GM23248 (cell line): ENCODE measurements at regions not wholly inside any gene's neighbourhood (a gene's known extent, or its start where the extent isn't known, plus 50 kb on each side); places are given as distances from the start of the nearest gene placed in this dataset.

Source experiments
- DNase-seq: peaks from one replicate; pipeline ENCODE4 v3.0.0-alpha.2; 2015
- H2AFZ ChIP-seq: fragments of 200-600 bp; sonication (generic); 2 replicates; pipeline ENCODE4 v1.6.1; 2016; ENCODE audit warnings: antibody characterized with exemption
- H3F3A ChIP-seq: fragments of 200-600 bp; sonication (generic); 2 replicates; pipeline ENCODE4 v1.6.1; 2016; ENCODE audit warnings: mild to moderate bottlenecking, antibody characterized with exemption, mixed run types; ENCODE audit not compliant: insufficient read depth
- H3K27ac ChIP-seq: fragments of 200-600 bp; sonication (generic); 2 replicates; pipeline ENCODE4 v1.5.1; 2016; ENCODE audit warnings: mild to moderate bottlenecking
- H3K27me3 ChIP-seq: fragments of 200-600 bp; sonication (generic); replicated peaks from 2 replicates; pipeline ENCODE4 v1.6.1; 2016; ENCODE audit warnings: mild to moderate bottlenecking; ENCODE audit not compliant: insufficient read depth
- H3K36me3 ChIP-seq: fragments of 200-600 bp; sonication (generic); 2 replicates; pipeline ENCODE4 v1.6.1; 2016; ENCODE audit warnings: low read depth, mild to moderate bottlenecking
- H3K4me1 ChIP-seq: fragments of 200-600 bp; sonication (generic); 2 replicates; pipeline ENCODE4 v1.6.1; 2016; ENCODE audit warnings: mild to moderate bottlenecking; ENCODE audit not compliant: insufficient read depth
- H3K4me2 ChIP-seq: fragments of 200-600 bp; sonication (generic); one replicate; pipeline ENCODE4 v1.6.1; 2016; ENCODE audit warnings: mild to moderate bottlenecking; ENCODE audit not compliant: unreplicated experiment
- H3K4me3 ChIP-seq: fragments of 200-600 bp; sonication (generic); 2 replicates; pipeline ENCODE4 v1.5.1; 2016; ENCODE audit warnings: mild to moderate bottlenecking
- H3K79me2 ChIP-seq: fragments of 200-600 bp; sonication (generic); 2 replicates; pipeline ENCODE4 v1.6.1; 2016; ENCODE audit warnings: mild to moderate bottlenecking; ENCODE audit not compliant: insufficient read depth
- H3K9ac ChIP-seq: fragments of 200-600 bp; sonication (generic); 2 replicates; pipeline ENCODE4 v1.6.1; 2016; ENCODE audit warnings: mild to moderate bottlenecking
- H3K9me2 ChIP-seq: fragments of 200-600 bp; sonication (generic); 2 replicates; pipeline ENCODE4 v1.6.1; 2016; ENCODE audit warnings: mixed run types, mild to moderate bottlenecking, moderate library complexity; ENCODE audit not compliant: insufficient read depth
- H3K9me3 ChIP-seq: fragments of 200-600 bp; sonication (generic); one replicate; pipeline ENCODE4 v1.6.1; 2017; ENCODE audit warnings: low read depth
- H4K20me1 ChIP-seq: fragments of 200-600 bp; sonication (generic); 2 replicates; pipeline ENCODE4 v1.6.0; 2016; ENCODE audit not compliant: insufficient read depth
- EZH2 ChIP-seq: fragments of 200-600 bp; sonication (generic); IDR thresholded peaks from 2 replicates; pipeline ENCODE4 v1.6.1; 2018; ENCODE audit warnings: antibody characterized with exemption, mild to moderate bottlenecking; ENCODE audit not compliant: insufficient read depth, poor library complexity, severe bottlenecking
- EZH2phosphoT487 ChIP-seq: fragments of 200-600 bp; sonication (generic); IDR thresholded peaks from 2 replicates; pipeline ENCODE4 v1.6.1; 2018; ENCODE audit warnings: antibody characterized with exemption, moderate library complexity, mild to moderate bottlenecking, low read depth; ENCODE audit not compliant: insufficient read depth
- WGBS, 2 experiments: methylation state at CpG; one replicate each; pipeline ENCODE4 v1.1.6; 2015 to 2017; ENCODE audit warnings: low lambda C conversion rate in 2 of 2, low coverage in 1 of 2; ENCODE audit errors: missing lambda C conversion rate in 2 of 2; 5-methylcytosine and 5-hydroxymethylcytosine counted together
- in situ Hi-C: fragments of 300-500 bp; cut with MboI; formaldehyde crosslinking; loops from 2 replicates; pipeline ENCODE4 v1.15.0; 2020

- no peaks in the 10 kb centered on the region for H3K9me3 ChIP-seq
- no peaks in the 10 kb centered on the region for H4K20me1 ChIP-seq
- in situ Hi-C loops: no loop called here
- H3K27me3 ChIP-seq: peaks cover 14% of the 10 kb centered on the region
- no peak overlapping the region for H3K4me2 ChIP-seq
- H2AFZ ChIP-seq: no peak overlapping the region
- H3K4me1 ChIP-seq: peaks cover 3% of the 10 kb centered on the region; the same call in 1 of the 2 replicates
- H3F3A ChIP-seq: no peaks in the 10 kb centered on the region
- H3K9ac ChIP-seq: no peak overlapping the region
- DNase-seq: peak; percentile 62
- no peak overlapping the region for H3K27ac ChIP-seq
- 48 to 55% methylated on average over 9 of the region's 9 CpGs for WGBS, 2 experiments
- no peaks in the 10 kb centered on the region for H3K79me2 ChIP-seq
- no peak overlapping the region for H3K4me3 ChIP-seq
- H3K9me2 ChIP-seq: no peaks in the 10 kb centered on the region
- no peak for TF ChIP-seq EZH2
- TF ChIP-seq EZH2phosphoT487: no peak
- no peaks in the 10 kb centered on the region for H3K36me3 ChIP-seq
Observed at GRCh38 chr19:29084266-29084665, 128.7 kb downstream of the UQCRFS1 start.

- TF ChIP-seq EZH2phosphoT487 (no peak), EZH2 (no peak)
- DNase-seq: no peak
Observed at GRCh38 chr19:29083863-29084262, 129.1 kb downstream of the UQCRFS1 start.

GRCh38 chr19:29079356-29080032, 133.5 kb downstream of the UQCRFS1 start:
- Histone ChIP-seq H3K36me3 (no peaks in the 10 kb centered on the region), H3K9me3 (no peaks in the 10 kb centered on the region), H3K4me2 (no peak overlapping the region), H3F3A (no peaks in the 10 kb centered on the region), H4K20me1 (no peaks in the 10 kb centered on the region), H3K27ac (no peak overlapping the region), H2AFZ (no peak overlapping the region), H3K4me3 (no peak overlapping the region), H3K4me1 (peaks cover 5% of the 10 kb centered on the region; the same call in 1 of the 2 replicates), H3K27me3 (peaks cover 15% of the 10 kb centered on the region), H3K9me2 (no peaks in the 10 kb centered on the region), H3K79me2 (no peaks in the 10 kb centered on the region), H3K9ac (no peak overlapping the region)
- in situ Hi-C loops: no loop called here
- DNase-seq: peak; percentile 45
- 23 to 24% methylated on average over 14 of the region's 14 CpGs for WGBS, 2 experiments
- TF ChIP-seq EZH2 (no peak), EZH2phosphoT487 (no peak)

More at GRCh38 chr19:29083863-29084262, 129.1 kb downstream of the UQCRFS1 start:
- Histone ChIP-seq H3K4me1 (peaks cover 5% of the 10 kb centered on the region; the same call in 1 of the 2 replicates), H3K9me3 (no peaks in the 10 kb centered on the region), H3F3A (no peaks in the 10 kb centered on the region), H3K27me3 (peaks cover 15% of the 10 kb centered on the region), H3K79me2 (no peaks in the 10 kb centered on the region), H4K20me1 (no peaks in the 10 kb centered on the region), H3K36me3 (no peaks in the 10 kb centered on the region), H3K4me2 (no peak overlapping the region), H3K27ac (no peak overlapping the region), H3K4me3 (no peak overlapping the region), H3K9ac (no peak overlapping the region), H3K9me2 (no peaks in the 10 kb centered on the region), H2AFZ (no peak overlapping the region)
- in situ Hi-C loops: no loop called here
- WGBS, 2 experiments: 52 to 56% methylated on average over 6 of the region's 6 CpGs

GRCh38 chr19:29076963-29077362, 136.0 kb downstream of the UQCRFS1 start:
- H3K4me3 ChIP-seq: no peak overlapping the region
- no peak overlapping the region for H3K9ac ChIP-seq
- no peaks in the 10 kb centered on the region for H3K9me2 ChIP-seq
- TF ChIP-seq EZH2phosphoT487: no peak
- no peak overlapping the region for H2AFZ ChIP-seq
- H3K79me2 ChIP-seq: no peaks in the 10 kb centered on the region
- in situ Hi-C loops: no loop called here
- H3K4me2 ChIP-seq: no peak overlapping the region
- no peaks in the 10 kb centered on the region for H3K36me3 ChIP-seq
- H3K4me1 ChIP-seq: peaks cover 5% of the 10 kb centered on the region; the same call in 1 of the 2 replicates
- no peaks in the 10 kb centered on the region for H3F3A ChIP-seq
- H3K27me3 ChIP-seq: peaks cover 15% of the 10 kb centered on the region
- no peaks in the 10 kb centered on the region for H3K9me3 ChIP-seq
- no peak for DNase-seq
- WGBS, 2 experiments: 63 to 72% methylated on average over 4 of the region's 4 CpGs
- H4K20me1 ChIP-seq: no peaks in the 10 kb centered on the region
- H3K27ac ChIP-seq: no peak overlapping the region
